BLaER1 (cell line): ENCODE measurements at regions not wholly inside any gene's neighbourhood (a gene's known extent, or its start where the extent isn't known, plus 50 kb on each side); places are given as distances from the start of the nearest gene placed in this dataset.

Experiments
- H3K27ac ChIP-seq: shearing (Covaris generic); formaldehyde crosslinking; 2 replicates; pipeline ENCODE4 v1.8.1; 2022
- H3K27me3 ChIP-seq: shearing (Covaris generic); formaldehyde crosslinking; 2 replicates; pipeline ENCODE4 v1.8.1; 2022
- H3K36me3 ChIP-seq: shearing (Covaris generic); formaldehyde crosslinking; 2 replicates; pipeline ENCODE4 v1.8.1; 2022
- H3K4me1 ChIP-seq: shearing (Covaris generic); formaldehyde crosslinking; 2 replicates; pipeline ENCODE4 v1.8.1; 2022
- H3K4me2 ChIP-seq: shearing (Covaris generic); formaldehyde crosslinking; 2 replicates; pipeline ENCODE4 v1.8.1; 2022
- H3K4me3 ChIP-seq: shearing (Covaris generic); formaldehyde crosslinking; 2 replicates; pipeline ENCODE4 v1.8.1; 2022
- H3K9ac ChIP-seq: shearing (Covaris generic); formaldehyde crosslinking; 2 replicates; pipeline ENCODE4 v1.8.1; 2022
- H3K9me3 ChIP-seq: shearing (Covaris generic); formaldehyde crosslinking; 2 replicates; pipeline ENCODE4 v1.8.1; 2022
- H4K20me1 ChIP-seq: shearing (Covaris generic); formaldehyde crosslinking; 2 replicates; pipeline ENCODE4 v1.8.1; 2022
- Cebpa-rat ChIP-seq: shearing (Covaris generic); IDR thresholded peaks from 2 replicates; pipeline ENCODE4 v1.8.1; 2022

- no peaks in the 10 kb centered on the region for H3K36me3 ChIP-seq
- peaks cover 11% of the 10 kb centered on the region for H3K9me3 ChIP-seq
- H3K27ac ChIP-seq: no peak overlapping the region
- H3K4me2 ChIP-seq: no peak overlapping the region
- no peak overlapping the region for H3K9ac ChIP-seq
- H3K4me3 ChIP-seq: no peak overlapping the region
- no peak for TF ChIP-seq Cebpa-rat
- no peaks in the 10 kb centered on the region for H4K20me1 ChIP-seq
- no peaks in the 10 kb centered on the region for H3K4me1 ChIP-seq
- H3K27me3 ChIP-seq: no peaks in the 10 kb centered on the region
Observed at GRCh38 chr15:39051626-39052322, 487.2 kb upstream of the RASGRP1 start.

GRCh38 chr15:39052323-39052705, 487.7 kb upstream of the RASGRP1 start:
- H4K20me1 ChIP-seq: no peaks in the 10 kb centered on the region
- H3K4me1 ChIP-seq: no peaks in the 10 kb centered on the region
- H3K9ac ChIP-seq: no peak overlapping the region
- H3K4me3 ChIP-seq: no peak overlapping the region
- H3K27ac ChIP-seq: no peak overlapping the region
- no peaks in the 10 kb centered on the region for H3K36me3 ChIP-seq
- no peaks in the 10 kb centered on the region for H3K27me3 ChIP-seq
- H3K9me3 ChIP-seq: peaks cover 11% of the 10 kb centered on the region
- H3K4me2 ChIP-seq: no peak overlapping the region
- no peak for TF ChIP-seq Cebpa-rat

- Histone ChIP-seq H3K4me3 (no peak overlapping the region), H3K9me3 (peaks cover 11% of the 10 kb centered on the region), H3K36me3 (no peaks in the 10 kb centered on the region), H3K27me3 (no peaks in the 10 kb centered on the region), H3K9ac (no peak overlapping the region), H3K4me2 (no peak overlapping the region), H4K20me1 (no peaks in the 10 kb centered on the region), H3K27ac (no peak overlapping the region), H3K4me1 (no peaks in the 10 kb centered on the region)
- no peak for TF ChIP-seq Cebpa-rat
Observed at GRCh38 chr15:39053480-39053879, 488.9 kb upstream of the RASGRP1 start.

- no peak overlapping the region for H3K4me2 ChIP-seq
- no peaks in the 10 kb centered on the region for H3K36me3 ChIP-seq
- no peaks in the 10 kb centered on the region for H4K20me1 ChIP-seq
- no peak overlapping the region for H3K27ac ChIP-seq
- H3K4me3 ChIP-seq: no peak overlapping the region
- peaks cover 5% of the 10 kb centered on the region for H3K9me3 ChIP-seq
- H3K4me1 ChIP-seq: no peaks in the 10 kb centered on the region
- no peaks in the 10 kb centered on the region for H3K27me3 ChIP-seq
- no peak overlapping the region for H3K9ac ChIP-seq
- no peak for TF ChIP-seq Cebpa-rat
Observed at GRCh38 chr15:39054128-39054732, 489.6 kb upstream of the RASGRP1 start.

GRCh38 chr15:39056357-39056756, 491.7 kb upstream of the RASGRP1 start:
- no peak for TF ChIP-seq Cebpa-rat
- H3K9ac ChIP-seq: no peak overlapping the region
- H3K4me1 ChIP-seq: no peaks in the 10 kb centered on the region
- no peak overlapping the region for H3K27ac ChIP-seq
- H3K9me3 ChIP-seq: no peaks in the 10 kb centered on the region
- H4K20me1 ChIP-seq: no peaks in the 10 kb centered on the region
- H3K27me3 ChIP-seq: no peaks in the 10 kb centered on the region
- no peak overlapping the region for H3K4me2 ChIP-seq
- H3K36me3 ChIP-seq: no peaks in the 10 kb centered on the region
- H3K4me3 ChIP-seq: no peak overlapping the region

GRCh38 chr15:39058351-39059131, 493.9 kb upstream of the RASGRP1 start:
- no peak overlapping the region for H3K4me3 ChIP-seq
- H3K27ac ChIP-seq: no peak overlapping the region
- no peak overlapping the region for H3K4me2 ChIP-seq
- H4K20me1 ChIP-seq: no peaks in the 10 kb centered on the region
- H3K9me3 ChIP-seq: no peaks in the 10 kb centered on the region
- H3K4me1 ChIP-seq: peaks cover 3% of the 10 kb centered on the region; the same call in 1 of the 2 replicates
- H3K36me3 ChIP-seq: no peaks in the 10 kb centered on the region
- no peak for TF ChIP-seq Cebpa-rat
- no peak overlapping the region for H3K9ac ChIP-seq
- H3K27me3 ChIP-seq: no peaks in the 10 kb centered on the region

GRCh38 chr15:39059917-39060316, 495.3 kb upstream of the RASGRP1 start:
- H3K4me3 ChIP-seq: no peak overlapping the region
- H3K27ac ChIP-seq: no peak overlapping the region
- no peaks in the 10 kb centered on the region for H4K20me1 ChIP-seq
- H3K36me3 ChIP-seq: no peaks in the 10 kb centered on the region
- no peaks in the 10 kb centered on the region for H3K27me3 ChIP-seq
- H3K9me3 ChIP-seq: no peaks in the 10 kb centered on the region
- peaks cover 10% of the 10 kb centered on the region for H3K4me1 ChIP-seq
- TF ChIP-seq Cebpa-rat: no peak
- no peak overlapping the region for H3K9ac ChIP-seq
- H3K4me2 ChIP-seq: no peak overlapping the region

GRCh38 chr15:39061952-39062464, 497.4 kb upstream of the RASGRP1 start:
- TF ChIP-seq Cebpa-rat: no peak

GRCh38 chr15:39066677-39067076, 502.1 kb upstream of the RASGRP1 start:
- H4K20me1 ChIP-seq: no peaks in the 10 kb centered on the region
- no peak for TF ChIP-seq Cebpa-rat
- H3K9me3 ChIP-seq: no peaks in the 10 kb centered on the region
- no peak overlapping the region for H3K4me2 ChIP-seq
- H3K9ac ChIP-seq: no peak overlapping the region
- no peaks in the 10 kb centered on the region for H3K27me3 ChIP-seq
- peaks cover 10% of the 10 kb centered on the region for H3K4me1 ChIP-seq
- no peak overlapping the region for H3K27ac ChIP-seq
- H3K4me3 ChIP-seq: no peak overlapping the region
- no peaks in the 10 kb centered on the region for H3K36me3 ChIP-seq

More at GRCh38 chr15:39061952-39062464, 497.4 kb upstream of the RASGRP1 start:
- no peaks in the 10 kb centered on the region for H3K27me3 ChIP-seq
- no peak overlapping the region for H3K4me3 ChIP-seq
- H3K27ac ChIP-seq: no peak overlapping the region
- no peaks in the 10 kb centered on the region for H4K20me1 ChIP-seq
- H3K4me1 ChIP-seq: peaks cover 10% of the 10 kb centered on the region
- no peak overlapping the region for H3K9ac ChIP-seq
- H3K4me2 ChIP-seq: no peak overlapping the region
- H3K9me3 ChIP-seq: no peaks in the 10 kb centered on the region
- no peaks in the 10 kb centered on the region for H3K36me3 ChIP-seq
